ENCODE measurements at regions not wholly inside any gene's neighbourhood (a gene's known extent, or its start where the extent isn't known, plus 50 kb on each side); places are given as distances from the start of the nearest gene placed in this dataset.

DNA sequence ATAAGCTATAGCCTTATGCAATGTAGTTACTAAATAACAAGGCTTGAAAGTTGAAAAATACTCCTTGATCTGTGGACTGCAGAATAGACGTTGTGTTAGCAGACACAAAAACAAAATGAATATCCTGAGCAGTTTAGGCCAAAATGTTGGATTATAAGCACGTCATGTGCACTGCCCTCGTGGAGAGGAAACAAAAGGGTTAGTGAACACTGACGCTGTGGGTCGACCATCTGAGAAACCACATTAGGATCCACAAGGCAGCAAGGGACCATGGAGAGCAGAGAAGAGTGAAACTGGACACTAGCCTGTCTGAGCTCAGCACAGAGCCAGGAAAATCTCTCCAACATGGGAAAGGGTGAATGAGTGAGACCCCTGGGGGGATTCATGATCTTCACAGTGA lies 145.3 kb downstream of the DTHD1 start:
- DNase-seq (no peak), ATAC-seq (ENCODE audit: low read depth) (no peak)
- peaks cover 0 to 12% (median 0%) of the 10 kb centered on the region in 3 donors for H3K9me3 ChIP-seq (ENCODE audit: control extremely low read depth in 1 of 3, control insufficient read depth in 2 of 3, insufficient read depth in 1 of 3, low read length in 2 of 3)
- H3K27ac ChIP-seq (ENCODE audit: low read length in 2 of 2) = no peak overlapping the region
- no peak overlapping the region for H3K4me3 ChIP-seq (ENCODE audit: control extremely low read depth in 1 of 5, extremely low read depth in 1 of 5, insufficient read depth in 1 of 5, low read depth in 2 of 5, low read length in 4 of 5)
- TF ChIP-seq, protein P1, sequence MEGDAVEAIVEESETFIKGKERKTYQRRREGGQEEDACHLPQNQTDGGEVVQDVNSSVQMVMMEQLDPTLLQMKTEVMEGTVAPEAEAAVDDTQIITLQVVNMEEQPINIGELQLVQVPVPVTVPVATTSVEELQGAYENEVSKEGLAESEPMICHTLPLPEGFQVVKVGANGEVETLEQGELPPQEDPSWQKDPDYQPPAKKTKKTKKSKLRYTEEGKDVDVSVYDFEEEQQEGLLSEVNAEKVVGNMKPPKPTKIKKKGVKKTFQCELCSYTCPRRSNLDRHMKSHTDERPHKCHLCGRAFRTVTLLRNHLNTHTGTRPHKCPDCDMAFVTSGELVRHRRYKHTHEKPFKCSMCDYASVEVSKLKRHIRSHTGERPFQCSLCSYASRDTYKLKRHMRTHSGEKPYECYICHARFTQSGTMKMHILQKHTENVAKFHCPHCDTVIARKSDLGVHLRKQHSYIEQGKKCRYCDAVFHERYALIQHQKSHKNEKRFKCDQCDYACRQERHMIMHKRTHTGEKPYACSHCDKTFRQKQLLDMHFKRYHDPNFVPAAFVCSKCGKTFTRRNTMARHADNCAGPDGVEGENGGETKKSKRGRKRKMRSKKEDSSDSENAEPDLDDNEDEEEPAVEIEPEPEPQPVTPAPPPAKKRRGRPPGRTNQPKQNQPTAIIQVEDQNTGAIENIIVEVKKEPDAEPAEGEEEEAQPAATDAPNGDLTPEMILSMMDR (IDR thresholded peaks at IDR 0.05) = no peak
- TF ChIP-seq EZH2 (IDR thresholded peaks at IDR 0.05; ENCODE audit: borderline replicate concordance, insufficient read depth, low read depth, low read length, poor library complexity, severe bottlenecking) = no peak
- no peak overlapping the region for H3K4me2 ChIP-seq (replicated peaks; ENCODE audit: low read depth, low read length, poor library complexity, severe bottlenecking)
- H3K36me3 ChIP-seq (replicated peaks in 1 of 2; ENCODE audit: control extremely low read depth in 1 of 2, control insufficient read depth in 1 of 2, extremely low read depth in 1 of 2, insufficient read depth in 2 of 2, low read length in 1 of 2) = no peaks in the 10 kb centered on the region
- H3K4me1 ChIP-seq (ENCODE audit: control insufficient read depth in 2 of 2, insufficient read depth in 2 of 2, low read length in 2 of 2) = peaks cover 3 to 8% of the 10 kb centered on the region in 2 donors
- CTCF ChIA-PET = no interaction called here
- H4K20me1 ChIP-seq (ENCODE audit: control insufficient read depth, insufficient read depth, low read length, poor library complexity, severe bottlenecking) = no peaks in the 10 kb centered on the region
- no peak overlapping the region for H3K9ac ChIP-seq (ENCODE audit: low read length)
- no peaks in the 10 kb centered on the region for H3K27me3 ChIP-seq (replicated peaks in 1 of 4; ENCODE audit: control extremely low read depth in 1 of 4, control insufficient read depth in 3 of 4, insufficient read depth in 4 of 4, low read length in 3 of 4)
- no peak overlapping the region for H3K27ac Mint-ChIP-seq
- no peak overlapping the region for H2AFZ ChIP-seq (ENCODE audit: insufficient read depth, low read depth, low read length, poor library complexity, severe bottlenecking)
- POLR2A ChIA-PET = no interaction called here
- H3K27me3 Mint-ChIP-seq = peaks cover 14% of the 10 kb centered on the region
- H3K4me3 Mint-ChIP-seq = no peak overlapping the region
- H3K9me3 Mint-ChIP-seq (ENCODE audit: insufficient read depth) = no peaks in the 10 kb centered on the region
- WGBS (ENCODE audit: insufficient coverage) = 39% methylated on average over 5 of the region's 5 CpGs
- peaks cover 3% of the 10 kb centered on the region for H3K4me1 Mint-ChIP-seq
- H3K79me2 ChIP-seq (ENCODE audit: control insufficient read depth, insufficient read depth, low read length) = no peaks in the 10 kb centered on the region
- intact Hi-C loops (cut with micrococcal nuclease) = no loop called here

DNA sequence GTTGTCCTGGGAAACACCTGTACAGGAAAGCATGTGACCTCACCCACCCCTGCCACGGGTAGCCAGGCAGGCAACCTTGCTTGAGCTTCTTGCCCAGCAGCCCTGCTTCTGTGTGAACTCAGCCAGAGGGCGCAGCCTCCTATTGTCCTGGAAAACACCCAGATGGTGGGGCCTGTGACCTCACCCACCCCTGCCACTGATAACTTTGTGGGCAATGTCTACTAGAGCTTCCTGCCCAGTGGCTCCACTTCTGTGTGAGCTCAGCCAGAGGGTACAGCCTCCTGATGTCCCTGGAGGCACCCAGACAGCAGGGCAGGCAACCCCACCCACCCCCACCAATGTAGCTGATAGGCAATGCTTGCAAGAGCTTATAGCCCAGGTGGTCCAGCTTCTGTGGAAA lies 146.3 kb downstream of the DTHD1 start:
- 30% methylated on average over 2 of the region's 2 CpGs for WGBS (ENCODE audit: insufficient coverage)
- Histone ChIP-seq H3K79me2 (ENCODE audit: control insufficient read depth, insufficient read depth, low read length) (no peaks in the 10 kb centered on the region), H3K27me3 (replicated peaks in 1 of 4; ENCODE audit: control extremely low read depth in 1 of 4, control insufficient read depth in 3 of 4, insufficient read depth in 4 of 4, low read length in 3 of 4) (no peaks in the 10 kb centered on the region), H3K27ac (ENCODE audit: low read length in 2 of 2) (no peak overlapping the region), H3K9ac (ENCODE audit: low read length) (no peak overlapping the region), H3K9me3 (ENCODE audit: control extremely low read depth in 1 of 3, control insufficient read depth in 2 of 3, insufficient read depth in 1 of 3, low read length in 2 of 3) (peaks cover 0 to 12% (median 0%) of the 10 kb centered on the region in 3 donors), H3K4me1 (ENCODE audit: control insufficient read depth in 2 of 2, insufficient read depth in 2 of 2, low read length in 2 of 2) (peaks cover 3 to 8% of the 10 kb centered on the region in 2 donors), H3K4me2 (replicated peaks; ENCODE audit: low read depth, low read length, poor library complexity, severe bottlenecking) (no peak overlapping the region), H4K20me1 (ENCODE audit: control insufficient read depth, insufficient read depth, low read length, poor library complexity, severe bottlenecking) (no peaks in the 10 kb centered on the region), H3K36me3 (replicated peaks in 1 of 2; ENCODE audit: control extremely low read depth in 1 of 2, control insufficient read depth in 1 of 2, extremely low read depth in 1 of 2, insufficient read depth in 2 of 2, low read length in 1 of 2) (no peaks in the 10 kb centered on the region), H3K4me3 (ENCODE audit: control extremely low read depth in 1 of 5, extremely low read depth in 1 of 5, insufficient read depth in 1 of 5, low read depth in 2 of 5, low read length in 4 of 5) (no peak overlapping the region), H2AFZ (ENCODE audit: insufficient read depth, low read depth, low read length, poor library complexity, severe bottlenecking) (no peak overlapping the region)
- no peaks in the 10 kb centered on the region for H3K9me3 Mint-ChIP-seq (ENCODE audit: insufficient read depth)
- ChIA-PET POLR2A (no interaction called here), CTCF (no interaction called here)
- TF ChIP-seq, protein P1 (IDR thresholded peaks at IDR 0.05) = no peak
- no peak for TF ChIP-seq EZH2 (IDR thresholded peaks at IDR 0.05; ENCODE audit: borderline replicate concordance, insufficient read depth, low read depth, low read length, poor library complexity, severe bottlenecking)
- intact Hi-C loops (cut with micrococcal nuclease) = no loop called here
- H3K27me3 Mint-ChIP-seq = peaks cover 14% of the 10 kb centered on the region
- H3K4me3 Mint-ChIP-seq = no peak overlapping the region
- no peak for DNase-seq
- ATAC-seq (ENCODE audit: low read depth) = no peak
- H3K4me1 Mint-ChIP-seq = peaks cover 3% of the 10 kb centered on the region
- H3K27ac Mint-ChIP-seq = no peak overlapping the region

Measured in B cell (primary cell).